ENCODE measurements at regions not wholly inside any gene's neighbourhood (a gene's known extent, or its start where the extent isn't known, plus 50 kb on each side); places are given as distances from the start of the nearest gene placed in this dataset.

- Histone ChIP-seq H3K4me1 (replicated peaks in 1 of 2) (no peaks in the 10 kb centered on the region), H3K27me3 (no peaks in the 10 kb centered on the region), H3K27ac (no peak overlapping the region), H3K9me3 (replicated peaks in 1 of 3) (no peaks in the 10 kb centered on the region), H3K36me3 (replicated peaks in 1 of 2) (no peaks in the 10 kb centered on the region), H3K4me3 (no peak overlapping the region)
- intact Hi-C loops (cut with DNase I), result no loop called here
- no peak for TF ChIP-seq POLR2A (IDR thresholded peaks at IDR 0.05)
- TF ChIP-seq CTCF (IDR thresholded peaks at IDR 0.05), result no peak
- 84 to 89% (median 88%) methylated on average over 11 to 15 of the region's 15 CpGs for WGBS, 4 donors
- no peak for DNase-seq
Measured at GRCh38 chr10:47195274-47195885, 104.6 kb upstream of the GDF10 start.

- Histone ChIP-seq H3K27me3 (no peaks in the 10 kb centered on the region), H3K9me3 (replicated peaks in 1 of 3) (no peaks in the 10 kb centered on the region), H3K4me3 (no peak overlapping the region), H3K27ac (no peak overlapping the region), H3K4me1 (replicated peaks in 1 of 2) (no peaks in the 10 kb centered on the region), H3K36me3 (replicated peaks in 1 of 2) (no peaks in the 10 kb centered on the region)
- no peak for DNase-seq
- intact Hi-C loops (cut with DNase I), result no loop called here
- 89 to 98% (median 96%) methylated on average over 8 of the region's 8 CpGs for WGBS, 4 donors
- TF ChIP-seq POLR2A (IDR thresholded peaks at IDR 0.05) (no peak), CTCF (IDR thresholded peaks at IDR 0.05) (no peak)
Measured at GRCh38 chr10:47196691-47197090, 103.3 kb upstream of the GDF10 start.

- Histone ChIP-seq H3K4me3 (no peak overlapping the region), H3K4me1 (replicated peaks in 1 of 2) (no peaks in the 10 kb centered on the region), H3K27ac (no peak overlapping the region), H3K9me3 (replicated peaks in 1 of 3) (no peaks in the 10 kb centered on the region), H3K36me3 (replicated peaks in 1 of 2) (no peaks in the 10 kb centered on the region), H3K27me3 (no peaks in the 10 kb centered on the region)
- no peak for TF ChIP-seq POLR2A (IDR thresholded peaks at IDR 0.05)
- TF ChIP-seq CTCF (IDR thresholded peaks at IDR 0.05), result no peak
- intact Hi-C loops (cut with DNase I), result no loop called here
- no peak for DNase-seq
- 83 to 91% (median 85%) methylated on average over 2 to 4 of the region's 4 CpGs for WGBS, 4 donors
Measured at GRCh38 chr10:47198221-47198620, 101.8 kb upstream of the GDF10 start.

DNA sequence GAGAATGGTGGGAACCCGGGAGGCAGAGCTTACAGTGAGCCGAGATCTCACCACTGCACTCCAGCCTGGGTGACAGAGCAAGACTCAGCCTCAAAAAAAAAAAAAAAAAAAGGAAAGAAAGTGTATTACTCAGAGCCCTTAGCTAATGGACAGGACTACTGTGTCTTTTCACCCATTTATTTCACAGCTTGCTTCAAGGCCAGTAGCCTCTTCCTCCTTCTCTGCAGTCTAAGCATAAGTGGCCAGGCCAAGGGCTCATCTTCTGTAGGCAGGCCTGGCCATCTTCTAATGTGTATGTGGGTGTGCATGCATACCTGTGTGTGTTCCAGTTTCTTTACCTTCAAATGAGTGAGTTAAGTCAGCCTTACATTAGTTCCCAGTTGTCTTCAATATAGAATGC, 94.8 kb upstream of the GDF10 start:
- no peak for DNase-seq
- Histone ChIP-seq H3K9me3 (replicated peaks in 1 of 3) (no peaks in the 10 kb centered on the region), H3K27me3 (no peaks in the 10 kb centered on the region), H3K27ac (no peak overlapping the region), H3K4me3 (no peak overlapping the region), H3K36me3 (replicated peaks in 1 of 2) (no peaks in the 10 kb centered on the region), H3K4me1 (replicated peaks in 1 of 2) (no peaks in the 10 kb centered on the region)
- 91 to 100% (median 92%) methylated on average over 2 of the region's 2 CpGs for WGBS, 4 donors
- no peak for TF ChIP-seq POLR2A (IDR thresholded peaks at IDR 0.05)
- no peak for TF ChIP-seq CTCF (IDR thresholded peaks at IDR 0.05)
- intact Hi-C loops (cut with DNase I), result no loop called here
